ENCODE measurements at regions not wholly inside any gene's neighbourhood (a gene's known extent, or its start where the extent isn't known, plus 50 kb on each side); places are given as distances from the start of the nearest gene placed in this dataset.

- Mint-ChIP-seq H3K27ac (no peak overlapping the region), H3K4me1 (no peaks in the 10 kb centered on the region)
Observed at GRCh38 chr20:20933142-20933958, 172.8 kb downstream of the LINC00237 start.

GRCh38 chr20:20932156-20932555 is 174.0 kb downstream of the LINC00237 start:
- Mint-ChIP-seq H3K27ac (no peak overlapping the region), H3K4me1 (no peaks in the 10 kb centered on the region)
- ATAC-seq (replicated peaks), result no peak

More at GRCh38 chr20:20933142-20933958, 172.8 kb downstream of the LINC00237 start:
- no peak for ATAC-seq (replicated peaks)
- Mint-ChIP-seq H3K9me3 (no peaks in the 10 kb centered on the region), H3K27me3 (peaks cover 18% of the 10 kb centered on the region), H3K4me3 (no peak overlapping the region), H3K36me3 (ENCODE audit: low read depth) (no peaks in the 10 kb centered on the region)

GRCh38 chr20:20931632-20932031 is 174.5 kb downstream of the LINC00237 start:
- Mint-ChIP-seq H3K27ac (no peak overlapping the region), H3K36me3 (ENCODE audit: low read depth) (no peaks in the 10 kb centered on the region), H3K9me3 (no peaks in the 10 kb centered on the region), H3K4me3 (no peak overlapping the region), H3K27me3 (peaks cover 15% of the 10 kb centered on the region), H3K4me1 (no peaks in the 10 kb centered on the region)
- no peak for ATAC-seq (replicated peaks)

More at GRCh38 chr20:20932156-20932555, 174.0 kb downstream of the LINC00237 start:
- Mint-ChIP-seq H3K4me3 (no peak overlapping the region), H3K36me3 (ENCODE audit: low read depth) (no peaks in the 10 kb centered on the region), H3K27me3 (peaks cover 18% of the 10 kb centered on the region), H3K9me3 (no peaks in the 10 kb centered on the region)

GRCh38 chr20:20931024-20931423 is 175.1 kb downstream of the LINC00237 start:
- Mint-ChIP-seq H3K4me3 (no peak overlapping the region), H3K9me3 (no peaks in the 10 kb centered on the region), H3K27ac (no peak overlapping the region), H3K4me1 (no peaks in the 10 kb centered on the region), H3K36me3 (ENCODE audit: low read depth) (no peaks in the 10 kb centered on the region), H3K27me3 (peaks cover 15% of the 10 kb centered on the region)
- no peak for ATAC-seq (replicated peaks)

GRCh38 chr20:20930500-20930899 is 175.7 kb downstream of the LINC00237 start:
- Mint-ChIP-seq H3K36me3 (ENCODE audit: low read depth) (no peaks in the 10 kb centered on the region), H3K27me3 (peaks cover 15% of the 10 kb centered on the region), H3K9me3 (no peaks in the 10 kb centered on the region), H3K4me1 (no peaks in the 10 kb centered on the region), H3K4me3 (no peak overlapping the region), H3K27ac (no peak overlapping the region)
- ATAC-seq (replicated peaks), result no peak

- no peak for ATAC-seq (replicated peaks)
Observed at GRCh38 chr20:20929341-20929740, 176.8 kb downstream of the LINC00237 start.

GRCh38 chr20:20926222-20926905 is 179.8 kb downstream of the LINC00237 start:
- H3K4me3 Mint-ChIP-seq, result no peak overlapping the region
- H3K36me3 Mint-ChIP-seq (ENCODE audit: low read depth), result no peaks in the 10 kb centered on the region
- no peaks in the 10 kb centered on the region for H3K4me1 Mint-ChIP-seq
- no peak overlapping the region for H3K27ac Mint-ChIP-seq
- peaks cover 9% of the 10 kb centered on the region for H3K27me3 Mint-ChIP-seq
- ATAC-seq (replicated peaks), result no peak
- H3K9me3 Mint-ChIP-seq, result no peaks in the 10 kb centered on the region

More at GRCh38 chr20:20929341-20929740, 176.8 kb downstream of the LINC00237 start:
- H3K36me3 Mint-ChIP-seq (ENCODE audit: low read depth), result no peaks in the 10 kb centered on the region
- H3K4me3 Mint-ChIP-seq, result no peak overlapping the region
- H3K9me3 Mint-ChIP-seq, result no peaks in the 10 kb centered on the region
- H3K4me1 Mint-ChIP-seq, result no peaks in the 10 kb centered on the region
- peaks cover 13% of the 10 kb centered on the region for H3K27me3 Mint-ChIP-seq
- H3K27ac Mint-ChIP-seq, result no peak overlapping the region

GRCh38 chr20:20920433-20920832 is 185.7 kb downstream of the LINC00237 start:
- no peaks in the 10 kb centered on the region for H3K36me3 Mint-ChIP-seq (ENCODE audit: low read depth)
- no peak overlapping the region for H3K4me3 Mint-ChIP-seq
- no peak for ATAC-seq (replicated peaks)
- peaks cover 21% of the 10 kb centered on the region for H3K9me3 Mint-ChIP-seq
- peaks cover 29% of the 10 kb centered on the region for H3K27me3 Mint-ChIP-seq
- H3K27ac Mint-ChIP-seq, result no peak overlapping the region
- no peaks in the 10 kb centered on the region for H3K4me1 Mint-ChIP-seq

- Mint-ChIP-seq H3K27ac (no peak overlapping the region), H3K9me3 (peaks cover 25% of the 10 kb centered on the region), H3K27me3 (peaks cover 17% of the 10 kb centered on the region), H3K4me1 (no peaks in the 10 kb centered on the region), H3K4me3 (no peak overlapping the region), H3K36me3 (ENCODE audit: low read depth) (no peaks in the 10 kb centered on the region)
- ATAC-seq (replicated peaks), result no peak
Observed at GRCh38 chr20:20915844-20916243, 190.3 kb downstream of the LINC00237 start.

GRCh38 chr20:20904501-20904831 is 192.0 kb upstream of the RALGAPA2 start:
- Mint-ChIP-seq H3K36me3 (ENCODE audit: low read depth) (no peaks in the 10 kb centered on the region), H3K27ac (no peak overlapping the region), H3K27me3 (peaks cover 23% of the 10 kb centered on the region), H3K4me1 (no peaks in the 10 kb centered on the region), H3K9me3 (no peaks in the 10 kb centered on the region), H3K4me3 (no peak overlapping the region)
- ATAC-seq (replicated peaks), result no peak

GRCh38 chr20:20903773-20904500 is 191.5 kb upstream of the RALGAPA2 start:
- H3K36me3 Mint-ChIP-seq (ENCODE audit: low read depth), result no peaks in the 10 kb centered on the region
- no peak for ATAC-seq (replicated peaks)
- H3K27me3 Mint-ChIP-seq, result peaks cover 23% of the 10 kb centered on the region
- H3K4me3 Mint-ChIP-seq, result no peak overlapping the region
- H3K4me1 Mint-ChIP-seq, result no peaks in the 10 kb centered on the region
- H3K27ac Mint-ChIP-seq, result no peak overlapping the region
- H3K9me3 Mint-ChIP-seq, result no peaks in the 10 kb centered on the region

GRCh38 chr20:20897922-20898321 is 185.5 kb upstream of the RALGAPA2 start:
- Mint-ChIP-seq H3K9me3 (no peaks in the 10 kb centered on the region), H3K4me3 (no peak overlapping the region), H3K4me1 (no peaks in the 10 kb centered on the region), H3K27ac (no peak overlapping the region), H3K27me3 (peaks cover 7% of the 10 kb centered on the region), H3K36me3 (ENCODE audit: low read depth) (no peaks in the 10 kb centered on the region)
- ATAC-seq (replicated peaks), result no peak

GRCh38 chr20:20897145-20897544 is 184.7 kb upstream of the RALGAPA2 start:
- no peaks in the 10 kb centered on the region for H3K4me1 Mint-ChIP-seq
- no peak overlapping the region for H3K4me3 Mint-ChIP-seq
- no peak overlapping the region for H3K27ac Mint-ChIP-seq
- H3K36me3 Mint-ChIP-seq (ENCODE audit: low read depth), result no peaks in the 10 kb centered on the region
- no peaks in the 10 kb centered on the region for H3K9me3 Mint-ChIP-seq
- ATAC-seq (replicated peaks), result no peak
- H3K27me3 Mint-ChIP-seq, result peaks cover 7% of the 10 kb centered on the region

GRCh38 chr20:20896606-20897005 is 184.2 kb upstream of the RALGAPA2 start:
- Mint-ChIP-seq H3K27me3 (peaks cover 4% of the 10 kb centered on the region), H3K9me3 (no peaks in the 10 kb centered on the region), H3K36me3 (ENCODE audit: low read depth) (no peaks in the 10 kb centered on the region), H3K27ac (no peak overlapping the region), H3K4me3 (no peak overlapping the region), H3K4me1 (no peaks in the 10 kb centered on the region)
- ATAC-seq (replicated peaks), result no peak

GRCh38 chr20:20895537-20895936 is 183.1 kb upstream of the RALGAPA2 start:
- ATAC-seq (replicated peaks), result no peak
- Mint-ChIP-seq H3K27me3 (peaks cover 3% of the 10 kb centered on the region), H3K9me3 (no peaks in the 10 kb centered on the region), H3K4me3 (no peak overlapping the region), H3K36me3 (ENCODE audit: low read depth) (no peaks in the 10 kb centered on the region), H3K27ac (no peak overlapping the region), H3K4me1 (no peaks in the 10 kb centered on the region)

Data from activated T-helper 17 cell treated with anti-CD3 and anti-CD28 coated beads, Interleukin-2, amount 50 U/mL, for 72 hours (primary cell).